HepG2 (cell line): ENCODE measurements at regions not wholly inside any gene's neighbourhood (a gene's known extent, or its start where the extent isn't known, plus 50 kb on each side); places are given as distances from the start of the nearest gene placed in this dataset.

ENCODE experiments used
- CSRNP1 ChIP-seq: sonication (generic); formaldehyde crosslinking; IDR thresholded peaks from 2 replicates; pipeline ENCODE4 v1.8.1; 2023; ENCODE audit warnings: mild to moderate bottlenecking, missing genetic modification reagents
- MNT ChIP-seq: fragments of 450-650 bp; IDR thresholded peaks from 2 replicates; pipeline ENCODE4 v1.6.1; 2016
- PCBP2 ChIP-seq: fragments of 200-400 bp; formaldehyde crosslinking; optimal IDR thresholded peaks from 2 replicates; pipeline ENCODE3; 2018; ENCODE audit warnings: low read length, low read depth; ENCODE audit not compliant: poor library complexity, severe bottlenecking
- POLR2A ChIP-seq, 2 experiments: IDR thresholded peaks; 2 replicates each; pipeline ENCODE4 v1.6.1; 2011; ENCODE audit warnings: low read depth in 2 of 2, low read length in 2 of 2, mild to moderate bottlenecking in 1 of 2, moderate library complexity in 1 of 2; ENCODE audit not compliant: insufficient read depth in 1 of 2
- RAD21 ChIP-seq: fragments of 450-650 bp; formaldehyde crosslinking; IDR thresholded peaks from 2 replicates; pipeline ENCODE4 v1.5.0; 2020; ENCODE audit warnings: mild to moderate bottlenecking
- RXRB ChIP-seq: IDR thresholded peaks from 2 replicates; pipeline ENCODE4 v1.6.1; 2016; ENCODE audit warnings: borderline replicate concordance, missing genetic modification reagents, missing compliant biosample characterization
- TBL1XR1 ChIP-seq: fragments of 150-350 bp; IDR thresholded peaks from 2 replicates; pipeline ENCODE4 v1.6.1; 2014; ENCODE audit warnings: borderline replicate concordance, low read length; ENCODE audit not compliant: partially characterized antibody
- TBX3 ChIP-seq: fragments of 450-650 bp; IDR thresholded peaks from 2 replicates; pipeline ENCODE4 v1.6.1; 2017; ENCODE audit warnings: antibody characterized with exemption, mild to moderate bottlenecking, inconsistent platforms, borderline replicate concordance
- TEF ChIP-seq: sonication (generic); formaldehyde crosslinking; IDR thresholded peaks from 2 replicates; pipeline ENCODE4 v1.5.0; 2020; ENCODE audit warnings: missing genetic modification reagents
- ZKSCAN8 ChIP-seq: IDR thresholded peaks from 2 replicates; pipeline ENCODE4 v1.6.1; 2016; ENCODE audit warnings: borderline replicate concordance, missing genetic modification reagents, missing compliant biosample characterization
- ZNF331 ChIP-seq: sonication (generic); formaldehyde crosslinking; IDR thresholded peaks from 2 replicates; pipeline ENCODE4 v1.4.0; 2020; ENCODE audit warnings: missing genetic modification reagents
- ZNF746 ChIP-seq: sonication (generic); formaldehyde crosslinking; IDR thresholded peaks from 2 replicates; pipeline ENCODE4 v1.8.0; 2022; ENCODE audit warnings: mild to moderate bottlenecking, missing genetic modification reagents
- ZNF878 ChIP-seq: sonication (generic); formaldehyde crosslinking; IDR thresholded peaks from 2 replicates; pipeline ENCODE4 v1.8.1; 2023; ENCODE audit warnings: mild to moderate bottlenecking, missing genetic modification reagents, moderate library complexity
- TF ChIP-seq, protein P1 (sequence below): sonication (generic); formaldehyde crosslinking; IDR thresholded peaks from 2 replicates; pipeline ENCODE4 v1.4.0; 2020; ENCODE audit warnings: mild to moderate bottlenecking, missing genetic modification reagents
- TF ChIP-seq, protein P2 (sequence below): sonication (generic); formaldehyde crosslinking; IDR thresholded peaks from 2 replicates; pipeline ENCODE4 v1.8.0; 2022; ENCODE audit warnings: missing genetic modification reagents, mild to moderate bottlenecking, borderline replicate concordance
- TF ChIP-seq, protein P3 (sequence below), 2 experiments: IDR thresholded peaks; 2 replicates each; pipeline ENCODE4 v1.6.1; 2011 to 2012; ENCODE audit warnings: low read length in 2 of 2, borderline replicate concordance in 1 of 2, low read depth in 1 of 2, mild to moderate bottlenecking in 1 of 2, moderate library complexity in 1 of 2

DNA sequence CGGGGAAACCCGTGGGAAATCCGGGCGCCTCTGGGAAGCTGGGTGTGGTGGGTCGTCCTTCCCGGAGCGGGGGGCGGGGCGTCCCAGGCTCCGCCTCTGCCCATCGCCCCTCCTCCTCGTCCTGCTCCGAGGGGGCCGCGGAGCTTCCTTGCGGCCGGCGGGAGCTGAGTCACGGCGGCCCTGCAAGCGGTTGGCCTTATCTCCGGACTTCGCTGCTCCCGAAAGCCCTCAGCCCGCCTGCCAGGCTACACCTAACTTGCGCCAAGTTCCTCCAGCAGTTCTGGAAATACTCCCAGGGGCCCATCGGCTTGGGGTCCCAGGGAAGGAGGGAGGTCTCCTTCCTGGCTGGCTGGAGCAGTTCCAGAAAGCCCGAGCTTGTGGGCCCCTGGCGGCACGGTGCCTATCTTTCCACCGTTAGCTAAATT lies 54.1 kb upstream of the CDKN2AIPNL start (continued):
- TF ChIP-seq CSRNP1 (CRISPR knock-in tag) = 0 out of 2 replicates have a peak, but pooled peaks have one; percentile 14
- TF ChIP-seq, protein P1, sequence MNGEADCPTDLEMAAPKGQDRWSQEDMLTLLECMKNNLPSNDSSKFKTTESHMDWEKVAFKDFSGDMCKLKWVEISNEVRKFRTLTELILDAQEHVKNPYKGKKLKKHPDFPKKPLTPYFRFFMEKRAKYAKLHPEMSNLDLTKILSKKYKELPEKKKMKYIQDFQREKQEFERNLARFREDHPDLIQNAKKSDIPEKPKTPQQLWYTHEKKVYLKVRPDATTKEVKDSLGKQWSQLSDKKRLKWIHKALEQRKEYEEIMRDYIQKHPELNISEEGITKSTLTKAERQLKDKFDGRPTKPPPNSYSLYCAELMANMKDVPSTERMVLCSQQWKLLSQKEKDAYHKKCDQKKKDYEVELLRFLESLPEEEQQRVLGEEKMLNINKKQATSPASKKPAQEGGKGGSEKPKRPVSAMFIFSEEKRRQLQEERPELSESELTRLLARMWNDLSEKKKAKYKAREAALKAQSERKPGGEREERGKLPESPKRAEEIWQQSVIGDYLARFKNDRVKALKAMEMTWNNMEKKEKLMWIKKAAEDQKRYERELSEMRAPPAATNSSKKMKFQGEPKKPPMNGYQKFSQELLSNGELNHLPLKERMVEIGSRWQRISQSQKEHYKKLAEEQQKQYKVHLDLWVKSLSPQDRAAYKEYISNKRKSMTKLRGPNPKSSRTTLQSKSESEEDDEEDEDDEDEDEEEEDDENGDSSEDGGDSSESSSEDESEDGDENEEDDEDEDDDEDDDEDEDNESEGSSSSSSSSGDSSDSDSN (CRISPR knock-in tag) = peak; percentile 72
- TF ChIP-seq ZNF878 (CRISPR knock-in tag) = peak; percentile 46
- TF ChIP-seq POLR2A (IDR thresholded peaks at IDR 0.05; ENCODE audit: insufficient read depth in 1 of 2, low read depth in 2 of 2, low read length in 2 of 2) = peak; percentile 64 to 86
- no peak for TF ChIP-seq TBX3
- TF ChIP-seq TEF (CRISPR knock-in tag) = 0 out of 2 replicates have a peak, but pooled peaks have one; percentile 26
- TF ChIP-seq, protein P2, sequence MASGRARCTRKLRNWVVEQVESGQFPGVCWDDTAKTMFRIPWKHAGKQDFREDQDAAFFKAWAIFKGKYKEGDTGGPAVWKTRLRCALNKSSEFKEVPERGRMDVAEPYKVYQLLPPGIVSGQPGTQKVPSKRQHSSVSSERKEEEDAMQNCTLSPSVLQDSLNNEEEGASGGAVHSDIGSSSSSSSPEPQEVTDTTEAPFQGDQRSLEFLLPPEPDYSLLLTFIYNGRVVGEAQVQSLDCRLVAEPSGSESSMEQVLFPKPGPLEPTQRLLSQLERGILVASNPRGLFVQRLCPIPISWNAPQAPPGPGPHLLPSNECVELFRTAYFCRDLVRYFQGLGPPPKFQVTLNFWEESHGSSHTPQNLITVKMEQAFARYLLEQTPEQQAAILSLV = no peak
- TF ChIP-seq, protein P3, sequence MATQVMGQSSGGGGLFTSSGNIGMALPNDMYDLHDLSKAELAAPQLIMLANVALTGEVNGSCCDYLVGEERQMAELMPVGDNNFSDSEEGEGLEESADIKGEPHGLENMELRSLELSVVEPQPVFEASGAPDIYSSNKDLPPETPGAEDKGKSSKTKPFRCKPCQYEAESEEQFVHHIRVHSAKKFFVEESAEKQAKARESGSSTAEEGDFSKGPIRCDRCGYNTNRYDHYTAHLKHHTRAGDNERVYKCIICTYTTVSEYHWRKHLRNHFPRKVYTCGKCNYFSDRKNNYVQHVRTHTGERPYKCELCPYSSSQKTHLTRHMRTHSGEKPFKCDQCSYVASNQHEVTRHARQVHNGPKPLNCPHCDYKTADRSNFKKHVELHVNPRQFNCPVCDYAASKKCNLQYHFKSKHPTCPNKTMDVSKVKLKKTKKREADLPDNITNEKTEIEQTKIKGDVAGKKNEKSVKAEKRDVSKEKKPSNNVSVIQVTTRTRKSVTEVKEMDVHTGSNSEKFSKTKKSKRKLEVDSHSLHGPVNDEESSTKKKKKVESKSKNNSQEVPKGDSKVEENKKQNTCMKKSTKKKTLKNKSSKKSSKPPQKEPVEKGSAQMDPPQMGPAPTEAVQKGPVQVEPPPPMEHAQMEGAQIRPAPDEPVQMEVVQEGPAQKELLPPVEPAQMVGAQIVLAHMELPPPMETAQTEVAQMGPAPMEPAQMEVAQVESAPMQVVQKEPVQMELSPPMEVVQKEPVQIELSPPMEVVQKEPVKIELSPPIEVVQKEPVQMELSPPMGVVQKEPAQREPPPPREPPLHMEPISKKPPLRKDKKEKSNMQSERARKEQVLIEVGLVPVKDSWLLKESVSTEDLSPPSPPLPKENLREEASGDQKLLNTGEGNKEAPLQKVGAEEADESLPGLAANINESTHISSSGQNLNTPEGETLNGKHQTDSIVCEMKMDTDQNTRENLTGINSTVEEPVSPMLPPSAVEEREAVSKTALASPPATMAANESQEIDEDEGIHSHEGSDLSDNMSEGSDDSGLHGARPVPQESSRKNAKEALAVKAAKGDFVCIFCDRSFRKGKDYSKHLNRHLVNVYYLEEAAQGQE (IDR thresholded peaks at IDR 0.05; ENCODE audit: borderline replicate concordance in 1 of 2, low read depth in 1 of 2, low read length in 2 of 2) = 0 out of 4 replicates have a peak, but pooled peaks of 1 of the 2 experiments have one; percentile 17
- TF ChIP-seq ZNF331 (CRISPR knock-in tag) = no peak
- 0 out of 2 replicates have a peak, but pooled peaks have one; percentile 12 for TF ChIP-seq RAD21 (CRISPR knock-in tag)
- no peak for TF ChIP-seq ZKSCAN8 (CRISPR knock-in tag)
- TF ChIP-seq TBL1XR1 = no peak
- TF ChIP-seq RXRB (CRISPR knock-in tag) = no peak
- TF ChIP-seq ZNF746 (CRISPR knock-in tag) = no peak
- TF ChIP-seq MNT = no peak
- no peak for TF ChIP-seq PCBP2
